Lower leg skin (tissue), 4 donors: ENCODE measurements at regions not wholly inside any gene's neighbourhood (a gene's known extent, or its start where the extent isn't known, plus 50 kb on each side); places are given as distances from the start of the nearest gene placed in this dataset.

ENCODE experiments used
- DNase-seq, 2 donors: peaks; one replicate each; pipeline ENCODE4 v3.0.0-alpha.2; 2019; ENCODE audit warnings: low spot score in 2 of 2
- H3K4me3 ChIP-seq: fragments of 200-600 bp; sonication (generic); 2 replicates; pipeline ENCODE4 v1.5.1; 2017; ENCODE audit warnings: mild to moderate bottlenecking, low read depth; ENCODE audit not compliant: poor library complexity, severe bottlenecking
- POLR2A ChIP-seq, 2 donors: fragments of 450-650 bp; IDR thresholded peaks; one replicate each; pipeline ENCODE4 v1.6.1; 2016 to 2017; ENCODE audit warnings: antibody characterized with exemption in 2 of 2, mild to moderate bottlenecking in 1 of 2, moderate library complexity in 1 of 2
- WGBS, 2 donors: methylation state at CpG; one replicate each; pipeline ENCODE4 v1.1.5; 2018; 5-methylcytosine and 5-hydroxymethylcytosine counted together
- intact Hi-C: fragments of 100-400 bp; cut with DNase I; formaldehyde crosslinking; loops from one replicate; pipeline ENCODE4 v1.15.0; 2023; ENCODE audit warnings: low total_unique reads
- TF ChIP-seq, protein P1 (sequence below), 3 donors: fragments of 450-650 bp; IDR thresholded peaks; one replicate each; pipeline ENCODE4 v1.5.1; 2016; ENCODE audit warnings: antibody characterized with exemption in 3 of 3, mild to moderate bottlenecking in 3 of 3, moderate library complexity in 2 of 3

DNA sequence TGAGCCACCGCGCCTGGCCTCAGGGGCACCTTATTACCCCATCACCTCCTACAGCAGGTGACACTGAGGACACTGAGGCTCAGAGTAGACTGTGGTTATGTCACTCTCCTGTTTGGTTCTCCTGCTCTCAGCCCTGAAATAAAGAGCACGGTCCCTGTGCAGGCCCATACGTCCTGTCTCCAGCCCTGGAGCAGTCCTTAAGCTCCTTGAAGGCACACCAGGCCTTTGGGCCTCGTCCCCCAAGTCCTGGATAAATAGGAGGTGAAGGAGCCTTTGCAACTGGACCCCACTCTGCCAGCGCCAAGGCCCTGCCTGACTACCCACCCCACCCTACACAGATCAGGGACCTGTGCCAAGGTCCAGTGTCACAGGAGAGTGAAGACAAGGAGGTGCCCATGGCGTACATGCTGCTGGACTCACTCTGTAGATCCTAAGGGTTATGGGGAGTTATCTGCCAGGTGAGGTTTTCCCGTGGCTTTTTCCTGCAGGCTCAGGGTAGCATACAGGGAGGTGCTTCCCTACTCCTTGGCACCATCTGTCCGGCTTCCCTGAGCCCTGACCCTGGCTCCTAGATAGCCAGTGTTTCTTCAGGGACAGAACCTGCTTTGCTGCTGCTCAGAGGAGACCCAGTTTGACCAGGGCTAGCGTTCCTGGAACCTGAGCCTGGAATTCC is 253.2 kb downstream of the SEC14L1 start:
- 77 to 87% methylated on average over 7 to 10 of the region's 10 CpGs for WGBS, 2 donors
- intact Hi-C loops: no loop called here

DNA sequence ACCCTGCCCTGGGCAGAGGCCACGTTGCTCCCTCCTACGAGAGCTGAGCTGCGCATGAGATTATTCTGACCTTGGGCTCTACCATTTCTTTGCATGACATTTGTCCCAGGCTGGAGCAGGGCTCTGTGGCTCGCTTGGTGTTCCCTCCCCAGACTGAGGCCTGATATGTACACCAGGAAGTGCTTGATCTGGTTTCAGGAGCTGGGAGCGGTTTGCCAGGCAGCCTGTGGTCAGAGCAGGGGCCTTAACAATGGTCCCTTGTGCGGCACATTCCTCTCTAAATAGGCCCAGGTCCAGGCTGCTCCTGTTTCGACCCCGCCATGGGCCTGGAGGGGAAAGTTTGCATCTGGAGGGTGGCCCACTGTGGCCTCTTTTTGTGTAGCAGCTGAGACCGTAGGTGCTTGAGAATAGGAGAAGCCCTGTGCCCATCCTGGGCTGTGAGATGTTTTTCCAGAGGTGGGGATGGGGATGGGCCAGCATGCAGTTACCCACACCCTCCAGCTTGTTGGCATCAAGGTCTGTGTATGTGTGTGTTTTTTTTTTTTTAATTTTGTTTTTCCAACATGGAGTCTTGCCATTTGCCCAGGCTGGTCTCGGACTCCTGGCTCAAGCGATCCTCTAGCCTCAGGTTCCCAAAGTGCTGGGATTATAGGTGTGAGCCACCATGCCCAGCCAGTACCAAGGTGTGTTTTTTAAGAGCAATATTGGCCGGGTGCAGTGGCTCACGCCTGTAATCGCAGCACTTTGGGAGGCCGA is 253.9 kb downstream of the SEC14L1 start:
- no peak for TF ChIP-seq POLR2A (IDR thresholded peaks at IDR 0.05)
- TF ChIP-seq, protein P1, sequence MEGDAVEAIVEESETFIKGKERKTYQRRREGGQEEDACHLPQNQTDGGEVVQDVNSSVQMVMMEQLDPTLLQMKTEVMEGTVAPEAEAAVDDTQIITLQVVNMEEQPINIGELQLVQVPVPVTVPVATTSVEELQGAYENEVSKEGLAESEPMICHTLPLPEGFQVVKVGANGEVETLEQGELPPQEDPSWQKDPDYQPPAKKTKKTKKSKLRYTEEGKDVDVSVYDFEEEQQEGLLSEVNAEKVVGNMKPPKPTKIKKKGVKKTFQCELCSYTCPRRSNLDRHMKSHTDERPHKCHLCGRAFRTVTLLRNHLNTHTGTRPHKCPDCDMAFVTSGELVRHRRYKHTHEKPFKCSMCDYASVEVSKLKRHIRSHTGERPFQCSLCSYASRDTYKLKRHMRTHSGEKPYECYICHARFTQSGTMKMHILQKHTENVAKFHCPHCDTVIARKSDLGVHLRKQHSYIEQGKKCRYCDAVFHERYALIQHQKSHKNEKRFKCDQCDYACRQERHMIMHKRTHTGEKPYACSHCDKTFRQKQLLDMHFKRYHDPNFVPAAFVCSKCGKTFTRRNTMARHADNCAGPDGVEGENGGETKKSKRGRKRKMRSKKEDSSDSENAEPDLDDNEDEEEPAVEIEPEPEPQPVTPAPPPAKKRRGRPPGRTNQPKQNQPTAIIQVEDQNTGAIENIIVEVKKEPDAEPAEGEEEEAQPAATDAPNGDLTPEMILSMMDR (IDR thresholded peaks at IDR 0.05): no peak
- no peak overlapping the region for H3K4me3 ChIP-seq
- intact Hi-C loops: no loop called here
- no peak for DNase-seq
- 52 to 67% methylated on average over 15 of the region's 15 CpGs for whole genome bisulfite sequencing, 2 donors

More for the DNA sequence above, 253.2 kb downstream of the SEC14L1 start:
- DNase-seq: no peak
- no peak overlapping the region for H3K4me3 ChIP-seq
- TF ChIP-seq POLR2A (IDR thresholded peaks at IDR 0.05): no peak
- TF ChIP-seq, protein P1 (IDR thresholded peaks at IDR 0.05): no peak

- 78% methylated on average over 14 of the region's 14 CpGs for WGBS, 2 donors
- intact Hi-C loops: no loop called here
- TF ChIP-seq, protein P1 (IDR thresholded peaks at IDR 0.05): no peak
- TF ChIP-seq POLR2A (IDR thresholded peaks at IDR 0.05): no peak
- DNase-seq: no peak
- no peak overlapping the region for H3K4me3 ChIP-seq
These were observed 254.8 kb downstream of the SEC14L1 start for GRCh38 chr17:77395501-77396048.

DNA sequence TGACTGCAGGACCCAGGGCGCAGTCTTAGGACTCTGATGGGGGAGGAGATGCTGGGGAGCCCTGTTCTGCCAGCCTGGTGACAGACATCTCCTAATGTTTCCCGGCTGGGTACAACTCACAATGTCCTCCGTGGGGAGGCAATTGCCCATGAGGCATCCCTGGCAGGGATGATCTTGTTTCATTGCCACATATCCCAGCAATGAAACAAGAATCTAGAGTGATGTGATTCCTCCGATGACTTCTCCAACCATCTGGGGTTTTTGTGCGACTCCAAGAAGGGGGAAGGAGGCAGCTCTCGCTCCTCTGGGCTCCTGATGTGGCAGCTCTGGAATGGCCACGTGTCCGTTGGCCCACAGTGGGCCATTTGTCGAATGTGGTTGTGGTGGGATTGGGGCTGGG is 255.8 kb downstream of the SEC14L1 start:
- no peak for DNase-seq
- H3K4me3 ChIP-seq: no peak overlapping the region
- TF ChIP-seq POLR2A (IDR thresholded peaks at IDR 0.05): no peak
- TF ChIP-seq, protein P1 (IDR thresholded peaks at IDR 0.05): no peak
- intact Hi-C loops: no loop called here
- 65 to 81% methylated on average over 8 to 9 of the region's 9 CpGs for WGBS, 2 donors

- intact Hi-C loops: no loop called here
- no peak overlapping the region for H3K4me3 ChIP-seq
- no peak for DNase-seq
- TF ChIP-seq, protein P1 (IDR thresholded peaks at IDR 0.05): no peak
- TF ChIP-seq POLR2A (IDR thresholded peaks at IDR 0.05): no peak
- 83 to 88% methylated on average over 11 of the region's 11 CpGs for WGBS, 2 donors
These were observed 257.5 kb downstream of the SEC14L1 start for GRCh38 chr17:77398274-77398673.
